Neural progenitor cell (in vitro differentiated cells): ENCODE measurements at regions not wholly inside any gene's neighbourhood (a gene's known extent, or its start where the extent isn't known, plus 50 kb on each side); places are given as distances from the start of the nearest gene placed in this dataset.

Experiments used
- EZH2 ChIP-seq: fragments of 200-600 bp; sonication (generic); IDR thresholded peaks from 2 replicates; pipeline ENCODE4 v1.6.1; 2017; ENCODE audit warnings: antibody characterized with exemption, mild to moderate bottlenecking, moderate library complexity
- EZH2phosphoT487 ChIP-seq: fragments of 200-600 bp; sonication (generic); IDR thresholded peaks from 2 replicates; pipeline ENCODE4 v1.6.1; 2017; ENCODE audit warnings: antibody characterized with exemption
- TF ChIP-seq, protein P1 (sequence below): fragments of 200-600 bp; sonication (generic); IDR thresholded peaks from 2 replicates; pipeline ENCODE4 v1.5.1; 2017; ENCODE audit warnings: antibody characterized with exemption, mild to moderate bottlenecking

- TF ChIP-seq, protein P1, sequence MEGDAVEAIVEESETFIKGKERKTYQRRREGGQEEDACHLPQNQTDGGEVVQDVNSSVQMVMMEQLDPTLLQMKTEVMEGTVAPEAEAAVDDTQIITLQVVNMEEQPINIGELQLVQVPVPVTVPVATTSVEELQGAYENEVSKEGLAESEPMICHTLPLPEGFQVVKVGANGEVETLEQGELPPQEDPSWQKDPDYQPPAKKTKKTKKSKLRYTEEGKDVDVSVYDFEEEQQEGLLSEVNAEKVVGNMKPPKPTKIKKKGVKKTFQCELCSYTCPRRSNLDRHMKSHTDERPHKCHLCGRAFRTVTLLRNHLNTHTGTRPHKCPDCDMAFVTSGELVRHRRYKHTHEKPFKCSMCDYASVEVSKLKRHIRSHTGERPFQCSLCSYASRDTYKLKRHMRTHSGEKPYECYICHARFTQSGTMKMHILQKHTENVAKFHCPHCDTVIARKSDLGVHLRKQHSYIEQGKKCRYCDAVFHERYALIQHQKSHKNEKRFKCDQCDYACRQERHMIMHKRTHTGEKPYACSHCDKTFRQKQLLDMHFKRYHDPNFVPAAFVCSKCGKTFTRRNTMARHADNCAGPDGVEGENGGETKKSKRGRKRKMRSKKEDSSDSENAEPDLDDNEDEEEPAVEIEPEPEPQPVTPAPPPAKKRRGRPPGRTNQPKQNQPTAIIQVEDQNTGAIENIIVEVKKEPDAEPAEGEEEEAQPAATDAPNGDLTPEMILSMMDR: no peak
- TF ChIP-seq EZH2 (no peak), EZH2phosphoT487 (no peak)
These were observed 83.4 kb upstream of the NDUFV2 start for GRCh38 chr18:9019135-9019534.
